H9 (cell line): ENCODE measurements at regions not wholly inside any gene's neighbourhood (a gene's known extent, or its start where the extent isn't known, plus 50 kb on each side); places are given as distances from the start of the nearest gene placed in this dataset.

Experiments
- DNase-seq: peaks from one replicate; pipeline ENCODE4 v3.0.0-alpha.2; 2017
- H2AFZ ChIP-seq: one replicate; pipeline ENCODE4 v1.6.1; 2013; ENCODE audit warnings: mild to moderate bottlenecking, low read length, control low read depth, moderate library complexity
- H2AK5ac ChIP-seq: 2 replicates; pipeline ENCODE4 v1.6.1; 2013; ENCODE audit warnings: low read length, control low read depth, mixed read lengths; ENCODE audit not compliant: insufficient read length
- H2BK120ac ChIP-seq: one replicate; pipeline ENCODE4 v1.6.1; 2013; ENCODE audit warnings: low read depth, mild to moderate bottlenecking, low read length, control low read depth, inconsistent platforms; ENCODE audit not compliant: poor library complexity, severe bottlenecking
- H2BK12ac ChIP-seq: 2 replicates; pipeline ENCODE4 v1.6.1; 2013; ENCODE audit warnings: low read length, control low read depth, mixed read lengths, low read depth; ENCODE audit not compliant: insufficient read length
- H2BK15ac ChIP-seq: 2 replicates; pipeline ENCODE4 v1.6.1; 2013; ENCODE audit warnings: low read depth, low read length, control low read depth
- H2BK20ac ChIP-seq: one replicate; pipeline ENCODE4 v1.6.1; 2013; ENCODE audit warnings: low read depth, mild to moderate bottlenecking, low read length, control low read depth, inconsistent platforms; ENCODE audit not compliant: poor library complexity, severe bottlenecking
- H2BK5ac ChIP-seq: 2 replicates; pipeline ENCODE4 v1.6.1; 2013; ENCODE audit warnings: low read length, control low read depth, mixed read lengths; ENCODE audit not compliant: insufficient read length
- H3K14ac ChIP-seq: 2 replicates; pipeline ENCODE4 v1.6.1; 2013; ENCODE audit warnings: low read length, control low read depth; ENCODE audit not compliant: insufficient read depth
- H3K18ac ChIP-seq: 2 replicates; pipeline ENCODE4 v1.6.1; 2013; ENCODE audit warnings: low read depth, mild to moderate bottlenecking, mixed read lengths, low read length, control low read depth; ENCODE audit not compliant: insufficient read length
- H3K23ac ChIP-seq: 2 replicates; pipeline ENCODE4 v1.6.1; 2013; ENCODE audit warnings: low read length, control low read depth, mixed read lengths, low read depth; ENCODE audit not compliant: insufficient read length
- H3K23me2 ChIP-seq: 2 replicates; pipeline ENCODE4 v1.6.1; 2013; ENCODE audit warnings: low read depth, mild to moderate bottlenecking, mixed read lengths, low read length, control low read depth; ENCODE audit not compliant: insufficient read length, poor library complexity, severe bottlenecking
- H3K27ac ChIP-seq: 2 replicates; pipeline ENCODE4 v1.5.1; 2013; ENCODE audit warnings: low read length, control low read depth, mixed read lengths, low read depth; ENCODE audit not compliant: insufficient read length
- H3K27me3 ChIP-seq: 2 replicates; pipeline ENCODE4 v1.6.1; 2013; ENCODE audit warnings: low read length, control low read depth, inconsistent platforms; ENCODE audit not compliant: insufficient read depth
- H3K4ac ChIP-seq: 2 replicates; pipeline ENCODE4 v1.6.1; 2013; ENCODE audit warnings: low read depth, mild to moderate bottlenecking, control low read depth, inconsistent platforms, low read length, moderate library complexity
- H3K4me1 ChIP-seq: 2 replicates; pipeline ENCODE4 v1.6.1; 2013; ENCODE audit warnings: low read length, control low read depth, inconsistent platforms; ENCODE audit not compliant: insufficient read depth
- H3K4me2 ChIP-seq: 2 replicates; pipeline ENCODE4 v1.6.1; 2013; ENCODE audit warnings: low read length, control low read depth, mixed read lengths; ENCODE audit not compliant: insufficient read length, insufficient read depth
- H3K56ac ChIP-seq: 2 replicates; pipeline ENCODE4 v1.6.1; 2013; ENCODE audit warnings: low read depth, mild to moderate bottlenecking, mixed read lengths, low read length, control low read depth; ENCODE audit not compliant: insufficient read length
- H3K79me1 ChIP-seq: 2 replicates; pipeline ENCODE4 v1.6.1; 2013; ENCODE audit warnings: low read depth, mild to moderate bottlenecking, moderate library complexity, low read length, control low read depth, inconsistent platforms; ENCODE audit not compliant: insufficient read depth, poor library complexity, severe bottlenecking
- H3K79me2 ChIP-seq: 2 replicates; pipeline ENCODE4 v1.6.1; 2013; ENCODE audit warnings: low read length, control low read depth, inconsistent platforms; ENCODE audit not compliant: insufficient read depth
- H3K9ac ChIP-seq: 2 replicates; pipeline ENCODE4 v1.6.1; 2013; ENCODE audit warnings: low read length, control low read depth, mixed read lengths; ENCODE audit not compliant: insufficient read length; ENCODE audit errors: extremely low read depth
- H3K9me3 ChIP-seq: one replicate; pipeline ENCODE4 v1.6.1; 2013; ENCODE audit warnings: low read depth, low read length, inconsistent platforms; ENCODE audit not compliant: control insufficient read depth
- H3T11ph ChIP-seq: one replicate; pipeline ENCODE4 v1.6.1; 2013; ENCODE audit warnings: mild to moderate bottlenecking, low read length, control low read depth, inconsistent platforms
- H4K20me1 ChIP-seq: one replicate; pipeline ENCODE4 v1.6.1; 2013; ENCODE audit not compliant: control insufficient read depth, insufficient read length, insufficient read depth
- H4K5ac ChIP-seq: 2 replicates; pipeline ENCODE4 v1.6.1; 2013; ENCODE audit warnings: low read depth, mild to moderate bottlenecking, mixed read lengths, low read length, control low read depth; ENCODE audit not compliant: insufficient read length
- H4K8ac ChIP-seq: replicated peaks from 2 replicates; pipeline ENCODE4 v1.6.1; 2013; ENCODE audit warnings: low read length, control low read depth, mixed read lengths, low read depth; ENCODE audit not compliant: insufficient read length
- H4K91ac ChIP-seq: 2 replicates; pipeline ENCODE4 v1.6.1; 2013; ENCODE audit warnings: low read depth, mild to moderate bottlenecking, moderate library complexity, mixed read lengths, low read length, control low read depth; ENCODE audit not compliant: insufficient read length
- H3K27ac Mint-ChIP-seq, 3 experiments: 2 replicates in 2 of 3; 3 replicates in 1 of 3; pipeline ENCODE4 v1.8.0; 2020 to 2021; ENCODE audit warnings: mixed read lengths in 3 of 3, mild to moderate bottlenecking in 1 of 3, moderate library complexity in 1 of 3
- H3K27me3 Mint-ChIP-seq: 2 replicates; pipeline ENCODE4 v1.8.0; 2021; ENCODE audit warnings: low read depth, mild to moderate bottlenecking, moderate library complexity, mixed read lengths
- H3K36me3 Mint-ChIP-seq, 3 experiments: 2 replicates in 2 of 3; 3 replicates in 1 of 3; pipeline ENCODE4 v1.8.0; 2020 to 2021; ENCODE audit warnings: low read depth in 3 of 3, mixed read lengths in 3 of 3; ENCODE audit not compliant: insufficient read depth in 1 of 3
- H3K4me1 Mint-ChIP-seq, 2 experiments: 2 replicates each; pipeline ENCODE4 v1.8.0; 2020; ENCODE audit warnings: mixed read lengths in 2 of 2
- H3K4me3 Mint-ChIP-seq, 2 experiments: 2 replicates in 1 of 2; 3 replicates in 1 of 2; pipeline ENCODE4 v1.8.0; 2020 to 2021; ENCODE audit warnings: mild to moderate bottlenecking in 2 of 2, mixed read lengths in 2 of 2, moderate library complexity in 1 of 2
- H3K9me3 Mint-ChIP-seq, 2 experiments: 2 replicates in 1 of 2; 3 replicates in 1 of 2; pipeline ENCODE4 v1.8.0; 2020; ENCODE audit warnings: mild to moderate bottlenecking in 2 of 2, mixed read lengths in 2 of 2, moderate library complexity in 1 of 2
- CTCF ChIP-seq: fragments of 200-600 bp; sonication (generic); conservative IDR thresholded peaks from 3 replicates; pipeline ENCODE4 v1.8.0; 2021; ENCODE audit warnings: antibody characterized with exemption, mild to moderate bottlenecking
- WGBS: extraction: QIAGEN DNeasy Blood & Tissue Kit; methylation state at CpG from one replicate; pipeline ENCODE4 v1.1.7; 2013; ENCODE audit warnings: missing lambda C conversion rate, low lambda C conversion rate, mixed read lengths; ENCODE audit not compliant: insufficient read length; ENCODE audit errors: extremely low coverage; 5-methylcytosine and 5-hydroxymethylcytosine counted together

- no peak for TF ChIP-seq CTCF
- 100% methylated on average over 1 of the region's 3 CpGs for WGBS
- Histone ChIP-seq H2BK20ac (no peak overlapping the region), H4K91ac (no peak overlapping the region), H2BK15ac (no peak overlapping the region), H3K23me2 (no peaks in the 10 kb centered on the region), H4K20me1 (no peaks in the 10 kb centered on the region), H3K9me3 (no peaks in the 10 kb centered on the region), H4K8ac (no peak overlapping the region), H3T11ph (no peak overlapping the region), H3K56ac (no peak overlapping the region), H2AFZ (no peak overlapping the region), H3K4me2 (no peak overlapping the region), H3K18ac (no peak overlapping the region), H2BK120ac (no peak overlapping the region), H3K27ac (no peak overlapping the region), H2AK5ac (no peak overlapping the region), H2BK5ac (no peak overlapping the region), H3K23ac (no peak overlapping the region), H3K14ac (no peak overlapping the region), H3K79me1 (no peaks in the 10 kb centered on the region), H3K79me2 (no peaks in the 10 kb centered on the region), H3K9ac (no peak overlapping the region), H3K4me1 (no peaks in the 10 kb centered on the region), H3K4ac (no peak overlapping the region), H2BK12ac (no peak overlapping the region), H4K5ac (no peak overlapping the region), H3K27me3 (no peaks in the 10 kb centered on the region)
- H3K4me1 Mint-ChIP-seq = peaks cover 3% of the 10 kb centered on the region in 2 experiments; a peak in 1 of 4 replicates
- no peak overlapping the region for H3K27ac Mint-ChIP-seq
- H3K9me3 Mint-ChIP-seq = no peaks in the 10 kb centered on the region
- no peak for DNase-seq
- no peaks in the 10 kb centered on the region for H3K36me3 Mint-ChIP-seq
- H3K27me3 Mint-ChIP-seq = no peaks in the 10 kb centered on the region; the same call in 1 of the 2 replicates
- no peak overlapping the region for H3K4me3 Mint-ChIP-seq
These were observed 97.1 kb downstream of the HLX start for GRCh38 chr1:220976390-220976789.
